WTC11 (cell line): ENCODE measurements at regions not wholly inside any gene's neighbourhood (a gene's known extent, or its start where the extent isn't known, plus 50 kb on each side); places are given as distances from the start of the nearest gene placed in this dataset.

Experiments used
- ATAC-seq: fragments of 200-7000 bp; cut with Tn5 transposase; 2 replicates; pipeline ENCODE4 v1.10.0; 2021; ENCODE audit warnings: mild to moderate bottlenecking, moderate library complexity
- CTCF ChIA-PET: fragments of 300-600 bp; sonication (Branson Sonifier 250); formaldehyde crosslinking; loops from one replicate; lab custom pipeline; 2021; ENCODE audit warnings: antibody characterized with exemption; lab: Charles Lee
- POLR2A ChIA-PET: fragments of 350-600 bp; sonication (Branson Sonifier 250); formaldehyde crosslinking; loops from one replicate; lab custom pipeline; 2021; ENCODE audit warnings: antibody characterized with exemption; lab: Charles Lee
- DNase-seq: peaks from one replicate; pipeline ENCODE4 v3.0.0; 2021; ENCODE audit warnings: low spot score
- H3K27ac Mint-ChIP-seq: 2 replicates; pipeline ENCODE4 v1.8.0; 2021; ENCODE audit warnings: mixed read lengths
- H3K27me3 Mint-ChIP-seq: 2 replicates; pipeline ENCODE4 v1.8.0; 2021; ENCODE audit warnings: low read depth, mild to moderate bottlenecking, moderate library complexity, mixed read lengths
- H3K36me3 Mint-ChIP-seq: 2 replicates; pipeline ENCODE4 v1.8.0; 2021; ENCODE audit warnings: mixed read lengths
- H3K4me1 Mint-ChIP-seq: 2 replicates; pipeline ENCODE4 v1.8.0; 2022; ENCODE audit warnings: mixed read lengths
- H3K4me3 Mint-ChIP-seq: 2 replicates; pipeline ENCODE4 v1.8.0; 2021; ENCODE audit warnings: mild to moderate bottlenecking, moderate library complexity, mixed read lengths
- H3K9me3 Mint-ChIP-seq: 2 replicates; pipeline ENCODE4 v1.8.0; 2021; ENCODE audit warnings: mixed read lengths
- AFF4 ChIP-seq: sonication (generic); formaldehyde crosslinking; IDR thresholded peaks from 2 replicates; pipeline ENCODE4 v1.8.1; 2023; ENCODE audit warnings: mild to moderate bottlenecking, missing genetic modification reagents, borderline replicate concordance
- ATF2 ChIP-seq: sonication (generic); formaldehyde crosslinking; IDR thresholded peaks from 2 replicates; pipeline ENCODE4 v1.8.1; 2022; ENCODE audit warnings: low read depth, missing genetic modification reagents, borderline replicate concordance
- CBFB ChIP-seq: sonication (generic); formaldehyde crosslinking; IDR thresholded peaks from 2 replicates; pipeline ENCODE4 v1.8.1; 2022; ENCODE audit warnings: mild to moderate bottlenecking, low read depth, missing genetic modification reagents
- CREM ChIP-seq: sonication (generic); formaldehyde crosslinking; IDR thresholded peaks from 2 replicates; pipeline ENCODE4 v1.8.1; 2022; ENCODE audit warnings: mild to moderate bottlenecking, missing genetic modification reagents, moderate library complexity
- EMX1 ChIP-seq: fragments of 250-450 bp; sonication (Bioruptor Pico); IDR thresholded peaks from 2 replicates; pipeline ENCODE4 v1.8.0; 2021; ENCODE audit warnings: mild to moderate bottlenecking
- ESRRA ChIP-seq: sonication (generic); formaldehyde crosslinking; IDR thresholded peaks from 2 replicates; pipeline ENCODE4 v1.8.1; 2022; ENCODE audit warnings: mild to moderate bottlenecking, missing genetic modification reagents, borderline replicate concordance
- FOXP1 ChIP-seq: sonication (generic); formaldehyde crosslinking; IDR thresholded peaks from 2 replicates; pipeline ENCODE4 v1.8.0; 2022; ENCODE audit warnings: missing genetic modification reagents, mild to moderate bottlenecking, moderate library complexity, borderline replicate concordance
- GABPB1 ChIP-seq: sonication (generic); formaldehyde crosslinking; IDR thresholded peaks from 2 replicates; pipeline ENCODE4 v1.8.1; 2023; ENCODE audit warnings: mild to moderate bottlenecking, missing genetic modification reagents
- MAX ChIP-seq: sonication (generic); formaldehyde crosslinking; IDR thresholded peaks from 2 replicates; pipeline ENCODE4 v1.8.0; 2022; ENCODE audit warnings: mild to moderate bottlenecking, missing genetic modification reagents
- NR3C1 ChIP-seq: sonication (generic); formaldehyde crosslinking; conservative IDR thresholded peaks from 2 replicates; pipeline ENCODE4 v1.8.1; 2023; ENCODE audit warnings: low read depth, mild to moderate bottlenecking, missing genetic modification reagents
- PREB ChIP-seq: sonication (generic); formaldehyde crosslinking; IDR thresholded peaks from 2 replicates; pipeline ENCODE4 v1.8.1; 2022; ENCODE audit warnings: mild to moderate bottlenecking, missing genetic modification reagents, moderate library complexity, borderline replicate concordance
- PRRX2 ChIP-seq: fragments of 250-450 bp; sonication (Bioruptor Pico); IDR thresholded peaks from 2 replicates; pipeline ENCODE4 v1.8.0; 2021; ENCODE audit warnings: mild to moderate bottlenecking
- SP1 ChIP-seq: sonication (generic); formaldehyde crosslinking; conservative IDR thresholded peaks from 2 replicates; pipeline ENCODE4 v1.8.1; 2022; ENCODE audit warnings: missing genetic modification reagents
- TEAD1 ChIP-seq: sonication (generic); formaldehyde crosslinking; IDR thresholded peaks from 2 replicates; pipeline ENCODE4 v1.8.0; 2022; ENCODE audit warnings: mild to moderate bottlenecking, missing genetic modification reagents
- USF2 ChIP-seq: sonication (generic); formaldehyde crosslinking; IDR thresholded peaks from 2 replicates; pipeline ENCODE4 v1.8.1; 2023; ENCODE audit warnings: mild to moderate bottlenecking, missing genetic modification reagents, moderate library complexity
- ZBTB43 ChIP-seq: sonication (generic); formaldehyde crosslinking; IDR thresholded peaks from 2 replicates; pipeline ENCODE4 v1.8.1; 2023; ENCODE audit warnings: mild to moderate bottlenecking, missing genetic modification reagents
- ZMAT4 ChIP-seq: fragments of 250-450 bp; sonication (Bioruptor Pico); IDR thresholded peaks from 2 replicates; pipeline ENCODE4 v1.9.0; 2021; ENCODE audit warnings: mild to moderate bottlenecking
- ZNF138 ChIP-seq: sonication (generic); formaldehyde crosslinking; conservative IDR thresholded peaks from 2 replicates; pipeline ENCODE4 v1.8.1; 2022; ENCODE audit warnings: mild to moderate bottlenecking, moderate library complexity, missing genetic modification reagents
- ZNF219 ChIP-seq: sonication (generic); formaldehyde crosslinking; IDR thresholded peaks from 2 replicates; pipeline ENCODE4 v1.8.0; 2023; ENCODE audit warnings: missing genetic modification reagents, mild to moderate bottlenecking, borderline replicate concordance
- ZNF263 ChIP-seq: sonication (generic); formaldehyde crosslinking; IDR thresholded peaks from 2 replicates; pipeline ENCODE4 v1.8.1; 2022; ENCODE audit warnings: low read depth, mild to moderate bottlenecking, moderate library complexity, missing genetic modification reagents
- ZNF317 ChIP-seq: sonication (generic); formaldehyde crosslinking; IDR thresholded peaks from 2 replicates; pipeline ENCODE4 v1.8.1; 2023; ENCODE audit warnings: low read depth, mild to moderate bottlenecking, moderate library complexity, missing genetic modification reagents, borderline replicate concordance
- ZNF671 ChIP-seq: fragments of 250-450 bp; sonication (Bioruptor Pico); IDR thresholded peaks from 2 replicates; pipeline ENCODE4 v1.8.0; 2021; ENCODE audit warnings: mild to moderate bottlenecking

- ChIA-PET POLR2A (no interaction called here), CTCF (interaction anchor here (1.2 kb wide), 1 partner anchor 14 kb away, joined by 3 read pairs; no protein-coding TSS in a partner anchor)
- ATAC-seq (no peak; the same call in 1 of the 2 replicates), DNase-seq (no peak)
- H3K27me3 Mint-ChIP-seq: peaks cover 3% of the 10 kb centered on the region; the same call in 1 of the 2 replicates
- no peaks in the 10 kb centered on the region for H3K36me3 Mint-ChIP-seq
- H3K4me1 Mint-ChIP-seq: peaks cover 30% of the 10 kb centered on the region
- H3K4me3 Mint-ChIP-seq: no peak overlapping the region
- peak overlapping the region; percentile 82; the same call in 1 of the 2 replicates for H3K27ac Mint-ChIP-seq
- no peaks in the 10 kb centered on the region for H3K9me3 Mint-ChIP-seq
- TF ChIP-seq SP1 (CRISPR knock-in tag) (no peak), ZNF219 (CRISPR knock-in tag) (no peak), ATF2 (CRISPR knock-in tag) (no peak)
Observed at GRCh38 chr14:36012621-36013020, 163.9 kb downstream of the PTCSC3 start.

- Mint-ChIP-seq H3K4me3 (no peak overlapping the region), H3K27ac (no peak overlapping the region), H3K36me3 (no peaks in the 10 kb centered on the region), H3K9me3 (no peaks in the 10 kb centered on the region), H3K27me3 (peaks cover 3% of the 10 kb centered on the region; the same call in 1 of the 2 replicates), H3K4me1 (peaks cover 36% of the 10 kb centered on the region)
- ChIA-PET CTCF (interaction anchor here (0.6 to 1.8 kb wide), 3 partner anchors 14 to 126 kb away, joined by 4 read pairs; no protein-coding TSS in a partner anchor), POLR2A (no interaction called here)
- no peak for DNase-seq
- TF ChIP-seq EMX1 (no peak), MAX (no peak), ZNF317 (no peak), ZBTB43 (CRISPR knock-in tag) (no peak), FOXP1 (CRISPR knock-in tag) (no peak)
- no peak; the same call in 1 of the 2 replicates for ATAC-seq
Observed at GRCh38 chr14:36009643-36010042, 166.9 kb downstream of the PTCSC3 start.

- no peak overlapping the region for H3K27ac Mint-ChIP-seq
- no peaks in the 10 kb centered on the region for H3K27me3 Mint-ChIP-seq
- peaks cover 30% of the 10 kb centered on the region for H3K4me1 Mint-ChIP-seq
- no peak for DNase-seq
- H3K9me3 Mint-ChIP-seq: no peaks in the 10 kb centered on the region
- CTCF ChIA-PET: no interaction called here
- ATAC-seq: no peak
- H3K4me3 Mint-ChIP-seq: no peak overlapping the region
- POLR2A ChIA-PET: no interaction called here
- H3K36me3 Mint-ChIP-seq: no peaks in the 10 kb centered on the region
- TF ChIP-seq NR3C1 (no peak), USF2 (CRISPR knock-in tag) (no peak), GABPB1 (CRISPR knock-in tag) (no peak), TEAD1 (CRISPR knock-in tag) (no peak), ESRRA (no peak), AFF4 (CRISPR knock-in tag) (no peak), ZNF317 (no peak), ZNF263 (CRISPR knock-in tag) (no peak), ZMAT4 (no peak), CBFB (CRISPR knock-in tag) (no peak), ZNF138 (CRISPR knock-in tag) (no peak), ZNF671 (CRISPR knock-in tag) (no peak), PRRX2 (CRISPR knock-in tag) (no peak), CREM (CRISPR knock-in tag) (no peak), PREB (no peak), ZBTB43 (CRISPR knock-in tag) (no peak)
Observed at GRCh38 chr14:36006623-36007022, 169.9 kb downstream of the PTCSC3 start.
